ENCODE measurements at regions not wholly inside any gene's neighbourhood (a gene's known extent, or its start where the extent isn't known, plus 50 kb on each side); places are given as distances from the start of the nearest gene placed in this dataset.
"Not testable (repeated sequence)": the region's sequence is repeated elsewhere in the genome, so short reads cannot be mapped to it uniquely, and the experiment has no call there.

GRCh38 chr9:135379540-135380267 is 99.9 kb upstream of the PPP1R26 start:
- TF ChIP-seq CTCF (IDR thresholded peaks at IDR 0.05; ENCODE audit: insufficient read depth, low read depth, low read length, missing control alignments) = no peak
- DNase-seq (ENCODE audit: low read depth) = no peak
- no peak overlapping the region for H3K4me3 ChIP-seq (ENCODE audit: low read length)

- no peak overlapping the region for H3K4me3 ChIP-seq (ENCODE audit: low read length)
- no peak for TF ChIP-seq CTCF (IDR thresholded peaks at IDR 0.05; ENCODE audit: insufficient read depth, low read depth, low read length, missing control alignments)
- no peak for DNase-seq (ENCODE audit: low read depth)
These were observed 99.1 kb upstream of the PPP1R26 start for GRCh38 chr9:135380311-135380960.

GRCh38 chr9:135381762-135382310 is 97.7 kb upstream of the PPP1R26 start:
- H3K4me3 ChIP-seq (ENCODE audit: low read length) = no peak overlapping the region
- no peak for DNase-seq (ENCODE audit: low read depth)
- TF ChIP-seq CTCF (IDR thresholded peaks at IDR 0.05; ENCODE audit: insufficient read depth, low read depth, low read length, missing control alignments) = no peak

GRCh38 chr9:135384226-135384625 is 95.4 kb upstream of the PPP1R26 start:
- no peak overlapping the region for H3K4me3 ChIP-seq (ENCODE audit: low read length)
- no peak for DNase-seq (ENCODE audit: low read depth)
- TF ChIP-seq CTCF (IDR thresholded peaks at IDR 0.05; ENCODE audit: insufficient read depth, low read depth, low read length, missing control alignments) = no peak

GRCh38 chr9:135384815-135385405 is 94.7 kb upstream of the PPP1R26 start:
- not testable (repeated sequence) for DNase-seq (ENCODE audit: low read depth); H3K4me3 ChIP-seq (ENCODE audit: low read length)

GRCh38 chr9:135385793-135386192 is 93.8 kb upstream of the PPP1R26 start:
- TF ChIP-seq CTCF (IDR thresholded peaks at IDR 0.05; ENCODE audit: insufficient read depth, low read depth, low read length, missing control alignments) = no peak
- no peak for DNase-seq (ENCODE audit: low read depth)
- no peak overlapping the region for H3K4me3 ChIP-seq (ENCODE audit: low read length)

- DNase-seq (ENCODE audit: low read depth) = no peak
- TF ChIP-seq CTCF (IDR thresholded peaks at IDR 0.05; ENCODE audit: insufficient read depth, low read depth, low read length, missing control alignments) = no peak
- H3K4me3 ChIP-seq (ENCODE audit: low read length) = no peak overlapping the region
These were observed 91.6 kb upstream of the PPP1R26 start for GRCh38 chr9:135387976-135388375.

Measured in epithelial cell of esophagus (primary cell).